ENCODE measurements at regions not wholly inside any gene's neighbourhood (a gene's known extent, or its start where the extent isn't known, plus 50 kb on each side); places are given as distances from the start of the nearest gene placed in this dataset.

GRCh38 chr2:199113111-199113510 lies 344.6 kb downstream of the SATB2 start:
- no peaks in the 10 kb centered on the region for H3K9me3 ChIP-seq
- no peak for TF ChIP-seq CTCF (IDR thresholded peaks at IDR 0.05)
- no peaks in the 10 kb centered on the region for H3K36me3 ChIP-seq
- H3K27me3 ChIP-seq = no peaks in the 10 kb centered on the region
- DNase-seq = no peak
- no peaks in the 10 kb centered on the region for H3K4me1 ChIP-seq
- H3K4me3 ChIP-seq = no peak overlapping the region
- intact Hi-C loops (cut with DNase I; ENCODE audit: low total_unique reads) = no loop called here
- no peak overlapping the region for H3K27ac ChIP-seq

DNA sequence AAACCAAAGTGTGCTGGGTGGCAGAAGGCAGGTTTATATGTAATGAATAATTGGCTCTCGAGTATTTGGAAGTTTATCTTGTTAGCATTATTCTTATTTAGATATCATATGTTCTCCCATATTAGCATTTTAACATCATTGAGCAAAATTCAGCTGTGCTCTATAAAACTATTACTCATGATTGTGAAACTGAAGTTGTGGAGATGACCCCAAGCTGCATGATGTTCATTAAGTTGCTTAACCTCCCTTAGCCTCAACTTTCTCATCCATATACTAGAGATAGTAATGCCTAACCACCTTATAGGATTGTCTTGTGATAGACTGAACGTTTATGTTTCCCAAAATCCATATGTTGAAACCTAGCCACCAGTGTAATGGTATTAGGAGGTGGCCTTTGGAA lies 346.3 kb downstream of the SATB2 start:
- DNase-seq = no peak
- Histone ChIP-seq H3K27ac (no peak overlapping the region), H3K4me3 (no peak overlapping the region), H3K4me1 (no peaks in the 10 kb centered on the region), H3K9me3 (no peaks in the 10 kb centered on the region), H3K27me3 (no peaks in the 10 kb centered on the region), H3K36me3 (no peaks in the 10 kb centered on the region)
- TF ChIP-seq CTCF (IDR thresholded peaks at IDR 0.05) = no peak
- intact Hi-C loops (cut with DNase I; ENCODE audit: low total_unique reads) = no loop called here

DNA sequence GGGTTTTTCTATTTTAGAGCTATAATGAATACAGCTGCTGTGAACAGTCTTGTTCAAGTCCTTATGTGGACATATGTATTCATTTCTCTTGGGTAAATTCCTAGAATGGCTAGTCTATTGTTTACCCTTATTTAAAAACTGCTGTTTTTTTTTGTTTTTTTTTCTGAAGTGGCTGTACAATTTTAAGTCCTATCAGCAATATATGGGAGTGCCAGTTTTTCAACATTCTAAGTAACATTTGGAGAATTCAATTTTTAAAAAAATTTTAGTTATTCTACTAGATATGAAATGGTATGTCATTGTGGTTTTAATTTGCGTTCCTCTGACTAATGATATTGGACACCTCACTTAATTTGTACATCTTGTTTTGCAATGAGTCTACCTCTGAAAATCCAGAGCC lies 349.7 kb downstream of the SATB2 start:
- DNase-seq = no peak
- no peaks in the 10 kb centered on the region for H3K9me3 ChIP-seq
- H3K4me1 ChIP-seq = no peaks in the 10 kb centered on the region
- no peak overlapping the region for H3K27ac ChIP-seq
- no peak overlapping the region for H3K4me3 ChIP-seq
- H3K36me3 ChIP-seq = no peaks in the 10 kb centered on the region
- TF ChIP-seq CTCF (IDR thresholded peaks at IDR 0.05) = no peak
- H3K27me3 ChIP-seq = no peaks in the 10 kb centered on the region
- intact Hi-C loops (cut with DNase I; ENCODE audit: low total_unique reads) = no loop called here

DNA sequence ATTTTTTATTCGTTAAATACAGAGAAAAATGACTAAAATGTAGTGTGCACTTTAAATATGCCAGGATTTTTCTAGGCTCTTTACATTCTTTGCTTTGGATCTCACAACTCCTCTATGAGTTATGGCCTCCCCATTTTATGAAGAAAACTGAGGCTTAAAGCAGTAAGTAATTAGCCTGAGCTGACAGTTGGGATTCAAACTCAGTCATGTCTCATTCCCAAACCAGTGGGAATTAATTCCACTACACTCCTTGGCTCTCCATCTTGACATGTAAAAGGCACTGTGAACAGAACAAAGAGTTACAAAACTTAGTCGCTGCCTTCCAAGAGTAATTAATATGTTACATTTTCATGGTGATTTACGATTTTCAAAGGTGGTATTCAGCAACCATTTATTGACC lies 351.9 kb downstream of the SATB2 start:
- no peak overlapping the region for H3K27ac ChIP-seq
- no peak for TF ChIP-seq CTCF (IDR thresholded peaks at IDR 0.05)
- no peak overlapping the region for H3K4me3 ChIP-seq
- no peaks in the 10 kb centered on the region for H3K36me3 ChIP-seq
- no peak for DNase-seq
- no peaks in the 10 kb centered on the region for H3K27me3 ChIP-seq
- intact Hi-C loops (cut with DNase I; ENCODE audit: low total_unique reads) = no loop called here
- no peaks in the 10 kb centered on the region for H3K9me3 ChIP-seq
- H3K4me1 ChIP-seq = no peaks in the 10 kb centered on the region

DNA sequence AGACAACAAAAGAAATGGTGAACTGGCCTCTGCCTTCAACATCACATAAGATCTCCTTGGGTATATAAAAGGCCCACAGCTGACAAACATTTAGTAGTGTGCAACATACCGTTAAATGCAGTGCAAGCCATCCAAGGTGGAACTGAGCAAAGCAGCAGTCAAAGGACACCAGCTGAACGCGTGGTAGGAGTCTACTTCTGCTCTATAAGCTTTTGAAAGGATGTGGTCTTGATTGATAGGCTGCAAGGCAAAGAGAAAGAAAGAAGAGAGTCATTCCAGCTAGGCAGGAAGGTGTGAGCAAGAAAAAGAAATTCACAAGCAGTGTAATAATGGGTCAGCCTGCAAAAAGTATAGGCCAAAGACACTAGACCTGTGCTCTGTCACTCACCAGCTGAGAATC lies 356.3 kb downstream of the SATB2 start:
- no peaks in the 10 kb centered on the region for H3K9me3 ChIP-seq
- no peak for DNase-seq
- no peaks in the 10 kb centered on the region for H3K36me3 ChIP-seq
- no peaks in the 10 kb centered on the region for H3K4me1 ChIP-seq
- no peak overlapping the region for H3K4me3 ChIP-seq
- H3K27me3 ChIP-seq = no peaks in the 10 kb centered on the region
- intact Hi-C loops (cut with DNase I; ENCODE audit: low total_unique reads) = no loop called here
- no peak for TF ChIP-seq CTCF (IDR thresholded peaks at IDR 0.05)
- H3K27ac ChIP-seq = no peak overlapping the region
